ENCODE measurements at regions not wholly inside any gene's neighbourhood (a gene's known extent, or its start where the extent isn't known, plus 50 kb on each side); places are given as distances from the start of the nearest gene placed in this dataset.
A peak's percentile ranks its signal among the peaks of the same experiment; 100 is the strongest.
"Not testable (repeated sequence)": the region's sequence is repeated elsewhere in the genome, so short reads cannot be mapped to it uniquely, and the experiment has no call there.

GRCh38 chr1:99444211-99444927, 180.1 kb downstream of the PLPPR4 start:
- not testable (repeated sequence) for DNase-seq (ENCODE audit: low read depth, low spot score)

- no peak for DNase-seq (ENCODE audit: low read depth, low spot score)
Observed at GRCh38 chr1:99445071-99445470, 180.8 kb downstream of the PLPPR4 start.

- DNase-seq (ENCODE audit: low read depth, low spot score): no peak
Observed at GRCh38 chr1:99445486-99445885, 181.2 kb downstream of the PLPPR4 start.

- DNase-seq (ENCODE audit: low read depth, low spot score): no peak
Observed at GRCh38 chr1:99447721-99448120, 183.4 kb downstream of the PLPPR4 start.

GRCh38 chr1:99455760-99456159, 190.2 kb upstream of the PALMD start:
- no peak for DNase-seq (ENCODE audit: low read depth, low spot score)

- DNase-seq (ENCODE audit: low read depth, low spot score): no peak
Observed at GRCh38 chr1:99456536-99456935, 189.4 kb upstream of the PALMD start.

GRCh38 chr1:99457381-99458165, 188.3 kb upstream of the PALMD start:
- no peak for DNase-seq (ENCODE audit: low read depth, low spot score)

GRCh38 chr1:99461499-99461898, 184.4 kb upstream of the PALMD start:
- no peak for DNase-seq (ENCODE audit: low read depth, low spot score)

- no peak for DNase-seq (ENCODE audit: low read depth, low spot score)
Observed at GRCh38 chr1:99464738-99465137, 181.2 kb upstream of the PALMD start.

GRCh38 chr1:99465176-99465900, 180.6 kb upstream of the PALMD start:
- DNase-seq (ENCODE audit: low read depth, low spot score): no peak

- DNase-seq (ENCODE audit: low read depth, low spot score): no peak
Observed at GRCh38 chr1:99467645-99468044, 178.3 kb upstream of the PALMD start.

- DNase-seq (ENCODE audit: low read depth, low spot score): no peak
Observed at GRCh38 chr1:99469550-99469971, 176.4 kb upstream of the PALMD start.

GRCh38 chr1:99472893-99473292, 173.0 kb upstream of the PALMD start:
- no peak for DNase-seq (ENCODE audit: low read depth, low spot score)

- DNase-seq (ENCODE audit: low read depth, low spot score): no peak
Observed at GRCh38 chr1:99474350-99474893, 171.5 kb upstream of the PALMD start.

- DNase-seq (ENCODE audit: low read depth, low spot score): no peak
Observed at GRCh38 chr1:99476058-99476457, 169.9 kb upstream of the PALMD start.

- peak; percentile 26 for DNase-seq (ENCODE audit: low read depth, low spot score)
Observed at GRCh38 chr1:99481391-99481996, 164.4 kb upstream of the PALMD start.

GRCh38 chr1:99482286-99482685, 163.6 kb upstream of the PALMD start:
- no peak for DNase-seq (ENCODE audit: low read depth, low spot score)

GRCh38 chr1:99482750-99483149, 163.2 kb upstream of the PALMD start:
- no peak for DNase-seq (ENCODE audit: low read depth, low spot score)

GRCh38 chr1:99490031-99490430, 155.9 kb upstream of the PALMD start:
- no peak for DNase-seq (ENCODE audit: low read depth, low spot score)

GRCh38 chr1:99496067-99496466, 149.8 kb upstream of the PALMD start:
- DNase-seq (ENCODE audit: low read depth, low spot score): no peak

- no peak for DNase-seq (ENCODE audit: low read depth, low spot score)
Observed at GRCh38 chr1:99497690-99498089, 148.2 kb upstream of the PALMD start.

GRCh38 chr1:99500541-99500940, 145.4 kb upstream of the PALMD start:
- no peak for DNase-seq (ENCODE audit: low read depth, low spot score)

All from smooth muscle cell of the brain vasculature (primary cell).